22Rv1 (cell line): ENCODE measurements at regions not wholly inside any gene's neighbourhood (a gene's known extent, or its start where the extent isn't known, plus 50 kb on each side); places are given as distances from the start of the nearest gene placed in this dataset.

Experiments used
- CTCF ChIP-seq: fragments of 450-650 bp; IDR thresholded peaks from 2 replicates; pipeline ENCODE4 v1.5.1; 2017; ENCODE audit warnings: mild to moderate bottlenecking
- ZFX ChIP-seq: fragments of 450-650 bp; IDR thresholded peaks from 2 replicates; pipeline ENCODE4 v1.6.1; 2017; ENCODE audit warnings: antibody characterized with exemption, borderline replicate concordance

- no peak for TF ChIP-seq CTCF
- TF ChIP-seq ZFX = no peak
Observed at GRCh38 chrX:40835526-40835925, 100.2 kb upstream of the MED14 start.
